ENCODE measurements at regions not wholly inside any gene's neighbourhood (a gene's known extent, or its start where the extent isn't known, plus 50 kb on each side); places are given as distances from the start of the nearest gene placed in this dataset.

- Histone ChIP-seq H4K20me1 (ENCODE audit: control insufficient read depth, insufficient read depth, low read depth, low read length) (no peaks in the 10 kb centered on the region), H3K4me3 (ENCODE audit: low read length) (no peak overlapping the region), H3K36me3 (ENCODE audit: control insufficient read depth, low read length) (no peaks in the 10 kb centered on the region), H3F3A (ENCODE audit: control insufficient read depth, insufficient read depth) (no peaks in the 10 kb centered on the region), H3K9me2 (replicated peaks; ENCODE audit: control insufficient read depth, low read length) (no peaks in the 10 kb centered on the region), H3K27me3 (ENCODE audit: control insufficient read depth, low read length) (no peaks in the 10 kb centered on the region), H3K27ac (ENCODE audit: low read depth, low read length) (no peak overlapping the region), H3K9me3 (ENCODE audit: control insufficient read depth, insufficient read depth, low read length) (no peaks in the 10 kb centered on the region), H3K4me1 (ENCODE audit: control insufficient read depth, low read length) (no peaks in the 10 kb centered on the region), H3K79me2 (ENCODE audit: control insufficient read depth, low read length) (no peaks in the 10 kb centered on the region), H3K4me2 (ENCODE audit: low read length) (no peak overlapping the region)
- TF ChIP-seq, protein P1, sequence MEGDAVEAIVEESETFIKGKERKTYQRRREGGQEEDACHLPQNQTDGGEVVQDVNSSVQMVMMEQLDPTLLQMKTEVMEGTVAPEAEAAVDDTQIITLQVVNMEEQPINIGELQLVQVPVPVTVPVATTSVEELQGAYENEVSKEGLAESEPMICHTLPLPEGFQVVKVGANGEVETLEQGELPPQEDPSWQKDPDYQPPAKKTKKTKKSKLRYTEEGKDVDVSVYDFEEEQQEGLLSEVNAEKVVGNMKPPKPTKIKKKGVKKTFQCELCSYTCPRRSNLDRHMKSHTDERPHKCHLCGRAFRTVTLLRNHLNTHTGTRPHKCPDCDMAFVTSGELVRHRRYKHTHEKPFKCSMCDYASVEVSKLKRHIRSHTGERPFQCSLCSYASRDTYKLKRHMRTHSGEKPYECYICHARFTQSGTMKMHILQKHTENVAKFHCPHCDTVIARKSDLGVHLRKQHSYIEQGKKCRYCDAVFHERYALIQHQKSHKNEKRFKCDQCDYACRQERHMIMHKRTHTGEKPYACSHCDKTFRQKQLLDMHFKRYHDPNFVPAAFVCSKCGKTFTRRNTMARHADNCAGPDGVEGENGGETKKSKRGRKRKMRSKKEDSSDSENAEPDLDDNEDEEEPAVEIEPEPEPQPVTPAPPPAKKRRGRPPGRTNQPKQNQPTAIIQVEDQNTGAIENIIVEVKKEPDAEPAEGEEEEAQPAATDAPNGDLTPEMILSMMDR (IDR thresholded peaks at IDR 0.05; ENCODE audit: low read depth, low read length, poor library complexity, severe bottlenecking), result no peak
- TF ChIP-seq EZH2phosphoT487 (IDR thresholded peaks at IDR 0.05; ENCODE audit: borderline replicate concordance, low read length), result no peak
These were observed 875.0 kb upstream of the PRKX start for GRCh38 chrX:4588466-4588865.

GRCh38 chrX:4588056-4588455 is 874.6 kb upstream of the PRKX start:
- H4K20me1 ChIP-seq (ENCODE audit: control insufficient read depth, insufficient read depth, low read depth, low read length), result no peaks in the 10 kb centered on the region
- H3F3A ChIP-seq (ENCODE audit: control insufficient read depth, insufficient read depth), result no peaks in the 10 kb centered on the region
- H3K9me2 ChIP-seq (replicated peaks; ENCODE audit: control insufficient read depth, low read length), result no peaks in the 10 kb centered on the region
- H3K27ac ChIP-seq (ENCODE audit: low read depth, low read length), result no peak overlapping the region
- H3K9me3 ChIP-seq (ENCODE audit: control insufficient read depth, insufficient read depth, low read length), result no peaks in the 10 kb centered on the region
- H3K27me3 ChIP-seq (ENCODE audit: control insufficient read depth, low read length), result no peaks in the 10 kb centered on the region
- no peaks in the 10 kb centered on the region for H3K4me1 ChIP-seq (ENCODE audit: control insufficient read depth, low read length)
- H3K4me3 ChIP-seq (ENCODE audit: low read length), result no peak overlapping the region
- H3K36me3 ChIP-seq (ENCODE audit: control insufficient read depth, low read length), result no peaks in the 10 kb centered on the region
- H3K79me2 ChIP-seq (ENCODE audit: control insufficient read depth, low read length), result no peaks in the 10 kb centered on the region
- H3K4me2 ChIP-seq (ENCODE audit: low read length), result no peak overlapping the region
- no peak for TF ChIP-seq EZH2phosphoT487 (IDR thresholded peaks at IDR 0.05; ENCODE audit: borderline replicate concordance, low read length)
- TF ChIP-seq, protein P1 (IDR thresholded peaks at IDR 0.05; ENCODE audit: low read depth, low read length, poor library complexity, severe bottlenecking), result no peak

DNA sequence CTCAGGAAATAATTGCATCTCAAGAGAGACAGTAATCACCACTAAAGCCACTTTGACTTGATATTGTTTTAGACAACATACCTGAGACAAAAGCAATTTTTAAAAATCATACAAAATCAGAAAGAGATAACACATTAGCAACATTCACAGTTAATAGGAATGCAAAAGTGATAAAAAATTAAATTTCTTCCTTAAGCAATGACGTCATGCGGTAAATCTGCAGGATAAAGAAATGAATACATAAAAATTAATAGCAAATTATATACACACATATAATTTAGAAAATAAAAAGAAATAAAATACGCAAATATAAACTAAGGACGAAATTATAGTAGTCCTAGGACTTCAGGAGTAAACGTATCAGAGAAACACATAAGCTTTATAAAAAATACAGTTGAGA is 866.5 kb upstream of the PRKX start:
- no peaks in the 10 kb centered on the region for H3K4me1 ChIP-seq (ENCODE audit: control insufficient read depth, low read length)
- no peaks in the 10 kb centered on the region for H3K79me2 ChIP-seq (ENCODE audit: control insufficient read depth, low read length)
- no peaks in the 10 kb centered on the region for H3K27me3 ChIP-seq (ENCODE audit: control insufficient read depth, low read length)
- H3K4me3 ChIP-seq (ENCODE audit: low read length), result no peak overlapping the region
- H4K20me1 ChIP-seq (ENCODE audit: control insufficient read depth, insufficient read depth, low read depth, low read length), result no peaks in the 10 kb centered on the region
- no peaks in the 10 kb centered on the region for H3K9me2 ChIP-seq (replicated peaks; ENCODE audit: control insufficient read depth, low read length)
- H3F3A ChIP-seq (ENCODE audit: control insufficient read depth, insufficient read depth), result no peaks in the 10 kb centered on the region
- H3K36me3 ChIP-seq (ENCODE audit: control insufficient read depth, low read length), result no peaks in the 10 kb centered on the region
- H3K4me2 ChIP-seq (ENCODE audit: low read length), result no peak overlapping the region
- no peaks in the 10 kb centered on the region for H3K9me3 ChIP-seq (ENCODE audit: control insufficient read depth, insufficient read depth, low read length)
- H3K27ac ChIP-seq (ENCODE audit: low read depth, low read length), result no peak overlapping the region
- TF ChIP-seq, protein P1 (IDR thresholded peaks at IDR 0.05; ENCODE audit: low read depth, low read length, poor library complexity, severe bottlenecking), result no peak
- TF ChIP-seq EZH2phosphoT487 (IDR thresholded peaks at IDR 0.05; ENCODE audit: borderline replicate concordance, low read length), result no peak

DNA sequence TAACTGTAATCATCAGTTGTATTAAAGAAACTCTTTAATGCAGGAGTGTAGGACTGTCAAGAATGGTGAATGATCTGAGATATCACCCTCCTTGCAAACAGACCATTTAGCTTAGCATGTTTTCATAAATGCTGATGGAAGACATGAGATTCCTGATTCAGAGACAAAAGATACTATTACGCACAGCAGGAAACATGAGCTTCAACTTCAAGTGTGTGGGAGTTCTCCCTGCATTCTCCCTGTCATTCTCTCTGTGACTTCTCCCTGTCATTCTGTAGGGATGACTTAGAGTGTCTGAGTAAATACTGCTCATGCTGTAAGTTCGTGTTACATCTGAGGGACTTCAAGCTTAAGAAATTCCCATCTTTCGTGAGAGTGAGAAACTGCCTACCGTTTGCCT is 866.0 kb upstream of the PRKX start:
- Histone ChIP-seq H3K9me3 (ENCODE audit: control insufficient read depth, insufficient read depth, low read length) (no peaks in the 10 kb centered on the region), H3K4me2 (ENCODE audit: low read length) (no peak overlapping the region), H4K20me1 (ENCODE audit: control insufficient read depth, insufficient read depth, low read depth, low read length) (no peaks in the 10 kb centered on the region), H3F3A (ENCODE audit: control insufficient read depth, insufficient read depth) (no peaks in the 10 kb centered on the region), H3K79me2 (ENCODE audit: control insufficient read depth, low read length) (no peaks in the 10 kb centered on the region), H3K27ac (ENCODE audit: low read depth, low read length) (no peak overlapping the region), H3K27me3 (ENCODE audit: control insufficient read depth, low read length) (no peaks in the 10 kb centered on the region), H3K9me2 (replicated peaks; ENCODE audit: control insufficient read depth, low read length) (no peaks in the 10 kb centered on the region), H3K4me1 (ENCODE audit: control insufficient read depth, low read length) (no peaks in the 10 kb centered on the region), H3K36me3 (ENCODE audit: control insufficient read depth, low read length) (no peaks in the 10 kb centered on the region), H3K4me3 (ENCODE audit: low read length) (no peak overlapping the region)
- TF ChIP-seq, protein P1 (IDR thresholded peaks at IDR 0.05; ENCODE audit: low read depth, low read length, poor library complexity, severe bottlenecking), result no peak
- TF ChIP-seq EZH2phosphoT487 (IDR thresholded peaks at IDR 0.05; ENCODE audit: borderline replicate concordance, low read length), result no peak

Data from DOHH2 (cell line).